ENCODE measurements at regions not wholly inside any gene's neighbourhood (a gene's known extent, or its start where the extent isn't known, plus 50 kb on each side); places are given as distances from the start of the nearest gene placed in this dataset.

- Histone ChIP-seq H3K27me3 (ENCODE audit: insufficient read depth, low read length) (no peaks in the 10 kb centered on the region), H3K4me3 (ENCODE audit: low read length) (no peak overlapping the region), H3K27ac (ENCODE audit: low read length) (no peak overlapping the region), H3K9me3 (ENCODE audit: insufficient read depth, low read depth, low read length) (no peaks in the 10 kb centered on the region), H3K36me3 (ENCODE audit: insufficient read depth, low read depth, low read length) (no peaks in the 10 kb centered on the region), H3K9ac (ENCODE audit: low read depth, low read length) (no peak overlapping the region), H3K4me1 (ENCODE audit: insufficient read depth, low read length) (no peaks in the 10 kb centered on the region)
These were observed 114.0 kb upstream of the ALDH1A3 start for GRCh38 chr15:100765467-100766241.

- Histone ChIP-seq H3K27me3 (ENCODE audit: insufficient read depth, low read length) (no peaks in the 10 kb centered on the region), H3K4me3 (ENCODE audit: low read length) (no peak overlapping the region), H3K36me3 (ENCODE audit: insufficient read depth, low read depth, low read length) (no peaks in the 10 kb centered on the region), H3K9ac (ENCODE audit: low read depth, low read length) (no peak overlapping the region), H3K9me3 (ENCODE audit: insufficient read depth, low read depth, low read length) (no peaks in the 10 kb centered on the region), H3K27ac (ENCODE audit: low read length) (no peak overlapping the region), H3K4me1 (ENCODE audit: insufficient read depth, low read length) (no peaks in the 10 kb centered on the region)
These were observed 113.2 kb upstream of the ALDH1A3 start for GRCh38 chr15:100766243-100767000.

GRCh38 chr15:100767001-100767825 lies 112.4 kb upstream of the ALDH1A3 start:
- Histone ChIP-seq H3K36me3 (ENCODE audit: insufficient read depth, low read depth, low read length) (no peaks in the 10 kb centered on the region), H3K4me1 (ENCODE audit: insufficient read depth, low read length) (no peaks in the 10 kb centered on the region), H3K4me3 (ENCODE audit: low read length) (no peak overlapping the region), H3K9ac (ENCODE audit: low read depth, low read length) (no peak overlapping the region), H3K27ac (ENCODE audit: low read length) (no peak overlapping the region), H3K27me3 (ENCODE audit: insufficient read depth, low read length) (no peaks in the 10 kb centered on the region), H3K9me3 (ENCODE audit: insufficient read depth, low read depth, low read length) (no peaks in the 10 kb centered on the region)

GRCh38 chr15:100768501-100768931 lies 111.1 kb upstream of the ALDH1A3 start:
- Histone ChIP-seq H3K27ac (ENCODE audit: low read length) (no peak overlapping the region), H3K4me3 (ENCODE audit: low read length) (no peak overlapping the region), H3K27me3 (ENCODE audit: insufficient read depth, low read length) (no peaks in the 10 kb centered on the region), H3K4me1 (ENCODE audit: insufficient read depth, low read length) (peaks cover 5% of the 10 kb centered on the region; the same call in 1 of the 2 replicates), H3K9ac (ENCODE audit: low read depth, low read length) (no peak overlapping the region), H3K9me3 (ENCODE audit: insufficient read depth, low read depth, low read length) (no peaks in the 10 kb centered on the region), H3K36me3 (ENCODE audit: insufficient read depth, low read depth, low read length) (no peaks in the 10 kb centered on the region)

- Histone ChIP-seq H3K4me3 (ENCODE audit: low read length) (no peak overlapping the region), H3K9ac (ENCODE audit: low read depth, low read length) (no peak overlapping the region), H3K36me3 (ENCODE audit: insufficient read depth, low read depth, low read length) (no peaks in the 10 kb centered on the region), H3K4me1 (ENCODE audit: insufficient read depth, low read length) (peaks cover 5% of the 10 kb centered on the region; the same call in 1 of the 2 replicates), H3K27ac (ENCODE audit: low read length) (no peak overlapping the region), H3K27me3 (ENCODE audit: insufficient read depth, low read length) (no peaks in the 10 kb centered on the region), H3K9me3 (ENCODE audit: insufficient read depth, low read depth, low read length) (no peaks in the 10 kb centered on the region)
These were observed 110.3 kb upstream of the ALDH1A3 start for GRCh38 chr15:100769043-100769974.

- Histone ChIP-seq H3K9ac (ENCODE audit: low read depth, low read length) (no peak overlapping the region), H3K4me3 (ENCODE audit: low read length) (no peak overlapping the region), H3K4me1 (ENCODE audit: insufficient read depth, low read length) (peaks cover 5% of the 10 kb centered on the region; the same call in 1 of the 2 replicates), H3K27me3 (ENCODE audit: insufficient read depth, low read length) (no peaks in the 10 kb centered on the region), H3K27ac (ENCODE audit: low read length) (no peak overlapping the region), H3K9me3 (ENCODE audit: insufficient read depth, low read depth, low read length) (no peaks in the 10 kb centered on the region), H3K36me3 (ENCODE audit: insufficient read depth, low read depth, low read length) (no peaks in the 10 kb centered on the region)
These were observed 109.7 kb upstream of the ALDH1A3 start for GRCh38 chr15:100769975-100770340.

- Histone ChIP-seq H3K27me3 (ENCODE audit: insufficient read depth, low read length) (no peaks in the 10 kb centered on the region), H3K9ac (ENCODE audit: low read depth, low read length) (no peak overlapping the region), H3K4me3 (ENCODE audit: low read length) (no peak overlapping the region), H3K9me3 (ENCODE audit: insufficient read depth, low read depth, low read length) (peaks cover 7% of the 10 kb centered on the region; the same call in 1 of the 2 replicates), H3K36me3 (ENCODE audit: insufficient read depth, low read depth, low read length) (no peaks in the 10 kb centered on the region), H3K27ac (ENCODE audit: low read length) (no peak overlapping the region), H3K4me1 (ENCODE audit: insufficient read depth, low read length) (peaks cover 5% of the 10 kb centered on the region; the same call in 1 of the 2 replicates)
These were observed 108.7 kb upstream of the ALDH1A3 start for GRCh38 chr15:100770661-100771584.

- H3K36me3 ChIP-seq (ENCODE audit: insufficient read depth, low read depth, low read length), result no peaks in the 10 kb centered on the region
- H3K27me3 ChIP-seq (ENCODE audit: insufficient read depth, low read length), result no peaks in the 10 kb centered on the region
- no peak overlapping the region for H3K4me3 ChIP-seq (ENCODE audit: low read length)
- peaks cover 5% of the 10 kb centered on the region; the same call in 1 of the 2 replicates for H3K4me1 ChIP-seq (ENCODE audit: insufficient read depth, low read length)
- peaks cover 9% of the 10 kb centered on the region; the same call in 1 of the 2 replicates for H3K9me3 ChIP-seq (ENCODE audit: insufficient read depth, low read depth, low read length)
- no peak overlapping the region for H3K9ac ChIP-seq (ENCODE audit: low read depth, low read length)
- no peak overlapping the region for H3K27ac ChIP-seq (ENCODE audit: low read length)
These were observed 107.9 kb upstream of the ALDH1A3 start for GRCh38 chr15:100771746-100772145.

GRCh38 chr15:100772478-100772877 lies 107.2 kb upstream of the ALDH1A3 start:
- Histone ChIP-seq H3K4me1 (ENCODE audit: insufficient read depth, low read length) (peaks cover 5% of the 10 kb centered on the region; the same call in 1 of the 2 replicates), H3K27me3 (ENCODE audit: insufficient read depth, low read length) (no peaks in the 10 kb centered on the region), H3K9me3 (ENCODE audit: insufficient read depth, low read depth, low read length) (peaks cover 9% of the 10 kb centered on the region; the same call in 1 of the 2 replicates), H3K4me3 (ENCODE audit: low read length) (no peak overlapping the region), H3K36me3 (ENCODE audit: insufficient read depth, low read depth, low read length) (no peaks in the 10 kb centered on the region), H3K27ac (ENCODE audit: low read length) (no peak overlapping the region), H3K9ac (ENCODE audit: low read depth, low read length) (no peak overlapping the region)

GRCh38 chr15:100772892-100773520 lies 106.6 kb upstream of the ALDH1A3 start:
- peaks cover 9% of the 10 kb centered on the region; the same call in 1 of the 2 replicates for H3K9me3 ChIP-seq (ENCODE audit: insufficient read depth, low read depth, low read length)
- H3K9ac ChIP-seq (ENCODE audit: low read depth, low read length), result no peak overlapping the region
- H3K27ac ChIP-seq (ENCODE audit: low read length), result no peak overlapping the region
- H3K27me3 ChIP-seq (ENCODE audit: insufficient read depth, low read length), result no peaks in the 10 kb centered on the region
- H3K4me1 ChIP-seq (ENCODE audit: insufficient read depth, low read length), result peaks cover 5% of the 10 kb centered on the region; the same call in 1 of the 2 replicates
- no peaks in the 10 kb centered on the region for H3K36me3 ChIP-seq (ENCODE audit: insufficient read depth, low read depth, low read length)
- H3K4me3 ChIP-seq (ENCODE audit: low read length), result no peak overlapping the region
